H9 (cell line): ENCODE measurements at regions not wholly inside any gene's neighbourhood (a gene's known extent, or its start where the extent isn't known, plus 50 kb on each side); places are given as distances from the start of the nearest gene placed in this dataset.

ENCODE experiments used
- DNase-seq: peaks from one replicate; pipeline ENCODE4 v3.0.0-alpha.2; 2017
- H2AFZ ChIP-seq: one replicate; pipeline ENCODE4 v1.6.1; 2013; ENCODE audit warnings: mild to moderate bottlenecking, low read length, control low read depth, moderate library complexity
- H2AK5ac ChIP-seq: 2 replicates; pipeline ENCODE4 v1.6.1; 2013; ENCODE audit warnings: low read length, control low read depth, mixed read lengths; ENCODE audit not compliant: insufficient read length
- H2BK120ac ChIP-seq: one replicate; pipeline ENCODE4 v1.6.1; 2013; ENCODE audit warnings: low read depth, mild to moderate bottlenecking, low read length, control low read depth, inconsistent platforms; ENCODE audit not compliant: poor library complexity, severe bottlenecking
- H2BK12ac ChIP-seq: 2 replicates; pipeline ENCODE4 v1.6.1; 2013; ENCODE audit warnings: low read length, control low read depth, mixed read lengths, low read depth; ENCODE audit not compliant: insufficient read length
- H2BK15ac ChIP-seq: 2 replicates; pipeline ENCODE4 v1.6.1; 2013; ENCODE audit warnings: low read depth, low read length, control low read depth
- H2BK20ac ChIP-seq: one replicate; pipeline ENCODE4 v1.6.1; 2013; ENCODE audit warnings: low read depth, mild to moderate bottlenecking, low read length, control low read depth, inconsistent platforms; ENCODE audit not compliant: poor library complexity, severe bottlenecking
- H2BK5ac ChIP-seq: 2 replicates; pipeline ENCODE4 v1.6.1; 2013; ENCODE audit warnings: low read length, control low read depth, mixed read lengths; ENCODE audit not compliant: insufficient read length
- H3K14ac ChIP-seq: 2 replicates; pipeline ENCODE4 v1.6.1; 2013; ENCODE audit warnings: low read length, control low read depth; ENCODE audit not compliant: insufficient read depth
- H3K18ac ChIP-seq: 2 replicates; pipeline ENCODE4 v1.6.1; 2013; ENCODE audit warnings: low read depth, mild to moderate bottlenecking, mixed read lengths, low read length, control low read depth; ENCODE audit not compliant: insufficient read length
- H3K23ac ChIP-seq: 2 replicates; pipeline ENCODE4 v1.6.1; 2013; ENCODE audit warnings: low read length, control low read depth, mixed read lengths, low read depth; ENCODE audit not compliant: insufficient read length
- H3K23me2 ChIP-seq: 2 replicates; pipeline ENCODE4 v1.6.1; 2013; ENCODE audit warnings: low read depth, mild to moderate bottlenecking, mixed read lengths, low read length, control low read depth; ENCODE audit not compliant: insufficient read length, poor library complexity, severe bottlenecking
- H3K27ac ChIP-seq: 2 replicates; pipeline ENCODE4 v1.5.1; 2013; ENCODE audit warnings: low read length, control low read depth, mixed read lengths, low read depth; ENCODE audit not compliant: insufficient read length
- H3K27me3 ChIP-seq: 2 replicates; pipeline ENCODE4 v1.6.1; 2013; ENCODE audit warnings: low read length, control low read depth, inconsistent platforms; ENCODE audit not compliant: insufficient read depth
- H3K4ac ChIP-seq: 2 replicates; pipeline ENCODE4 v1.6.1; 2013; ENCODE audit warnings: low read depth, mild to moderate bottlenecking, control low read depth, inconsistent platforms, low read length, moderate library complexity
- H3K4me1 ChIP-seq: 2 replicates; pipeline ENCODE4 v1.6.1; 2013; ENCODE audit warnings: low read length, control low read depth, inconsistent platforms; ENCODE audit not compliant: insufficient read depth
- H3K4me2 ChIP-seq: 2 replicates; pipeline ENCODE4 v1.6.1; 2013; ENCODE audit warnings: low read length, control low read depth, mixed read lengths; ENCODE audit not compliant: insufficient read length, insufficient read depth
- H3K56ac ChIP-seq: 2 replicates; pipeline ENCODE4 v1.6.1; 2013; ENCODE audit warnings: low read depth, mild to moderate bottlenecking, mixed read lengths, low read length, control low read depth; ENCODE audit not compliant: insufficient read length
- H3K79me1 ChIP-seq: 2 replicates; pipeline ENCODE4 v1.6.1; 2013; ENCODE audit warnings: low read depth, mild to moderate bottlenecking, moderate library complexity, low read length, control low read depth, inconsistent platforms; ENCODE audit not compliant: insufficient read depth, poor library complexity, severe bottlenecking
- H3K79me2 ChIP-seq: 2 replicates; pipeline ENCODE4 v1.6.1; 2013; ENCODE audit warnings: low read length, control low read depth, inconsistent platforms; ENCODE audit not compliant: insufficient read depth
- H3K9ac ChIP-seq: 2 replicates; pipeline ENCODE4 v1.6.1; 2013; ENCODE audit warnings: low read length, control low read depth, mixed read lengths; ENCODE audit not compliant: insufficient read length; ENCODE audit errors: extremely low read depth
- H3K9me3 ChIP-seq: one replicate; pipeline ENCODE4 v1.6.1; 2013; ENCODE audit warnings: low read depth, low read length, inconsistent platforms; ENCODE audit not compliant: control insufficient read depth
- H3T11ph ChIP-seq: one replicate; pipeline ENCODE4 v1.6.1; 2013; ENCODE audit warnings: mild to moderate bottlenecking, low read length, control low read depth, inconsistent platforms
- H4K20me1 ChIP-seq: one replicate; pipeline ENCODE4 v1.6.1; 2013; ENCODE audit not compliant: control insufficient read depth, insufficient read length, insufficient read depth
- H4K5ac ChIP-seq: 2 replicates; pipeline ENCODE4 v1.6.1; 2013; ENCODE audit warnings: low read depth, mild to moderate bottlenecking, mixed read lengths, low read length, control low read depth; ENCODE audit not compliant: insufficient read length
- H4K8ac ChIP-seq: replicated peaks from 2 replicates; pipeline ENCODE4 v1.6.1; 2013; ENCODE audit warnings: low read length, control low read depth, mixed read lengths, low read depth; ENCODE audit not compliant: insufficient read length
- H4K91ac ChIP-seq: 2 replicates; pipeline ENCODE4 v1.6.1; 2013; ENCODE audit warnings: low read depth, mild to moderate bottlenecking, moderate library complexity, mixed read lengths, low read length, control low read depth; ENCODE audit not compliant: insufficient read length
- H3K27ac Mint-ChIP-seq, 3 experiments: 2 replicates in 2 of 3; 3 replicates in 1 of 3; pipeline ENCODE4 v1.8.0; 2020 to 2021; ENCODE audit warnings: mixed read lengths in 3 of 3, mild to moderate bottlenecking in 1 of 3, moderate library complexity in 1 of 3
- H3K27me3 Mint-ChIP-seq: 2 replicates; pipeline ENCODE4 v1.8.0; 2021; ENCODE audit warnings: low read depth, mild to moderate bottlenecking, moderate library complexity, mixed read lengths
- H3K36me3 Mint-ChIP-seq, 3 experiments: 2 replicates in 2 of 3; 3 replicates in 1 of 3; pipeline ENCODE4 v1.8.0; 2020 to 2021; ENCODE audit warnings: low read depth in 3 of 3, mixed read lengths in 3 of 3; ENCODE audit not compliant: insufficient read depth in 1 of 3
- H3K4me1 Mint-ChIP-seq, 2 experiments: 2 replicates each; pipeline ENCODE4 v1.8.0; 2020; ENCODE audit warnings: mixed read lengths in 2 of 2
- H3K4me3 Mint-ChIP-seq, 2 experiments: 2 replicates in 1 of 2; 3 replicates in 1 of 2; pipeline ENCODE4 v1.8.0; 2020 to 2021; ENCODE audit warnings: mild to moderate bottlenecking in 2 of 2, mixed read lengths in 2 of 2, moderate library complexity in 1 of 2
- H3K9me3 Mint-ChIP-seq, 2 experiments: 2 replicates in 1 of 2; 3 replicates in 1 of 2; pipeline ENCODE4 v1.8.0; 2020; ENCODE audit warnings: mild to moderate bottlenecking in 2 of 2, mixed read lengths in 2 of 2, moderate library complexity in 1 of 2
- WGBS: extraction: QIAGEN DNeasy Blood & Tissue Kit; methylation state at CpG from one replicate; pipeline ENCODE4 v1.1.7; 2013; ENCODE audit warnings: missing lambda C conversion rate, low lambda C conversion rate, mixed read lengths; ENCODE audit not compliant: insufficient read length; ENCODE audit errors: extremely low coverage; 5-methylcytosine and 5-hydroxymethylcytosine counted together
- TF ChIP-seq, protein P1 (sequence below): fragments of 200-600 bp; sonication (generic); conservative IDR thresholded peaks from 3 replicates; pipeline ENCODE4 v1.8.0; 2021; ENCODE audit warnings: antibody characterized with exemption, mild to moderate bottlenecking

- H3K9me3 ChIP-seq = no peaks in the 10 kb centered on the region
- H2BK120ac ChIP-seq = no peak overlapping the region
- no peak overlapping the region for H3K4ac ChIP-seq
- no peak overlapping the region for H3K4me2 ChIP-seq
- no peaks in the 10 kb centered on the region for H4K20me1 ChIP-seq
- no peak overlapping the region for H3T11ph ChIP-seq
- TF ChIP-seq, protein P1, sequence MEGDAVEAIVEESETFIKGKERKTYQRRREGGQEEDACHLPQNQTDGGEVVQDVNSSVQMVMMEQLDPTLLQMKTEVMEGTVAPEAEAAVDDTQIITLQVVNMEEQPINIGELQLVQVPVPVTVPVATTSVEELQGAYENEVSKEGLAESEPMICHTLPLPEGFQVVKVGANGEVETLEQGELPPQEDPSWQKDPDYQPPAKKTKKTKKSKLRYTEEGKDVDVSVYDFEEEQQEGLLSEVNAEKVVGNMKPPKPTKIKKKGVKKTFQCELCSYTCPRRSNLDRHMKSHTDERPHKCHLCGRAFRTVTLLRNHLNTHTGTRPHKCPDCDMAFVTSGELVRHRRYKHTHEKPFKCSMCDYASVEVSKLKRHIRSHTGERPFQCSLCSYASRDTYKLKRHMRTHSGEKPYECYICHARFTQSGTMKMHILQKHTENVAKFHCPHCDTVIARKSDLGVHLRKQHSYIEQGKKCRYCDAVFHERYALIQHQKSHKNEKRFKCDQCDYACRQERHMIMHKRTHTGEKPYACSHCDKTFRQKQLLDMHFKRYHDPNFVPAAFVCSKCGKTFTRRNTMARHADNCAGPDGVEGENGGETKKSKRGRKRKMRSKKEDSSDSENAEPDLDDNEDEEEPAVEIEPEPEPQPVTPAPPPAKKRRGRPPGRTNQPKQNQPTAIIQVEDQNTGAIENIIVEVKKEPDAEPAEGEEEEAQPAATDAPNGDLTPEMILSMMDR = no peak
- Mint-ChIP-seq H3K9me3 (no peaks in the 10 kb centered on the region), H3K4me1 (peaks cover 4% of the 10 kb centered on the region in 2 experiments; a peak in 1 of 4 replicates), H3K36me3 (no peaks in the 10 kb centered on the region), H3K4me3 (no peak overlapping the region), H3K27me3 (no peaks in the 10 kb centered on the region; the same call in 1 of the 2 replicates), H3K27ac (no peak overlapping the region)
- no peak overlapping the region for H2BK5ac ChIP-seq
- H2BK15ac ChIP-seq = no peak overlapping the region
- H3K14ac ChIP-seq = no peak overlapping the region
- WGBS = no CpG with 5 or more reads among the region's 2 CpGs
- no peak overlapping the region for H4K5ac ChIP-seq
- H2AK5ac ChIP-seq = no peak overlapping the region
- DNase-seq = no peak
- no peak overlapping the region for H2AFZ ChIP-seq
- H3K27me3 ChIP-seq = no peaks in the 10 kb centered on the region
- no peak overlapping the region for H3K23ac ChIP-seq
- no peaks in the 10 kb centered on the region for H3K79me2 ChIP-seq
- no peaks in the 10 kb centered on the region for H3K23me2 ChIP-seq
- H2BK20ac ChIP-seq = no peak overlapping the region
- H3K79me1 ChIP-seq = no peaks in the 10 kb centered on the region
- no peak overlapping the region for H3K18ac ChIP-seq
- H3K9ac ChIP-seq = no peak overlapping the region
- H3K56ac ChIP-seq = no peak overlapping the region
- no peak overlapping the region for H3K27ac ChIP-seq
- H4K91ac ChIP-seq = no peak overlapping the region
- no peak overlapping the region for H2BK12ac ChIP-seq
- H4K8ac ChIP-seq = no peak overlapping the region
- no peaks in the 10 kb centered on the region for H3K4me1 ChIP-seq
Observed at GRCh38 chr7:80316811-80317210, 182.2 kb downstream of the GNAI1 start.
